RPMI7951 (cell line): ENCODE measurements at regions not wholly inside any gene's neighbourhood (a gene's known extent, or its start where the extent isn't known, plus 50 kb on each side); places are given as distances from the start of the nearest gene placed in this dataset.
"Not testable (repeated sequence)": the region's sequence is repeated elsewhere in the genome, so short reads cannot be mapped to it uniquely, and the experiment has no call there.

Source experiments
- DNase-seq: peaks from one replicate; pipeline ENCODE4 v3.0.0-alpha.2; 2012; ENCODE audit warnings: low read depth

DNA sequence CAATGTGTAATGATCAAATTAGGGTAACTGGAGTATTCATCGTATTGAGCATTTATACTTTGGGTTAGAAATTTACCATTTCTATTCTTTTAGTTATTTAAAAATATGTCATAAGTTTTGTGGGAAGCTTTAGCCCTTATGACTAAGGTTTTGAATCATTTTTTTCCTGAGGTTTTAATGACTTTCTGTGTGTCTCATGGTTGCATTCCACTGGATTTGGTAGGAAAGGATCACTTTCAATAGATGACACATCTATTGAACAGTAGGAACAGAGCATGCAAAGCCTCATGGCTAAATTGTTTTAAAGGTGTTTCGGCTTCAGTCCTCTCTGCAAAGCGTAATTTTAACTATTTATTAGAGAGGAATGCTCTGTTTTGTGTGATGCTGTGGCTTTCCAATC is 512.4 kb upstream of the CHD1 start:
- DNase-seq, result no peak

- no peak for DNase-seq
Observed at GRCh38 chr5:99438619-99439018, 509.8 kb upstream of the CHD1 start.

DNA sequence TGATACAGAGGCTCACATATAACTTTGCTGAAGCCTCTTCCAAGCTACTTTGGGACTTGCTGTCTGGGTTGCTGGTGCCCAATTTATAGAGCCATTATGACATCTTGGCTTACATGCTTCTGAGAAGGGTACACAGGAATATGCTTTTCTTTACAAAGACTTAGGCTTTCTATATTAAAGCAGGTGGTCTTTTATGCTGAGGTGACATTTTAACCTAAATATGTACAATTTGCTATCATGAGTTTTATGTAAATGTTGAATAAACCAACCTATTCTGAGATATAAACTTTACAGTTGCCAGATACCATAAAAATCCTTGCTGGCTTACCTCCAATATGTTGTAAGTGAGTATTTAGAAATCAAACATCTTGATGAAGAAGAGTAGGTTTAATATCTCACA is 509.2 kb upstream of the CHD1 start:
- DNase-seq, result no peak

DNA sequence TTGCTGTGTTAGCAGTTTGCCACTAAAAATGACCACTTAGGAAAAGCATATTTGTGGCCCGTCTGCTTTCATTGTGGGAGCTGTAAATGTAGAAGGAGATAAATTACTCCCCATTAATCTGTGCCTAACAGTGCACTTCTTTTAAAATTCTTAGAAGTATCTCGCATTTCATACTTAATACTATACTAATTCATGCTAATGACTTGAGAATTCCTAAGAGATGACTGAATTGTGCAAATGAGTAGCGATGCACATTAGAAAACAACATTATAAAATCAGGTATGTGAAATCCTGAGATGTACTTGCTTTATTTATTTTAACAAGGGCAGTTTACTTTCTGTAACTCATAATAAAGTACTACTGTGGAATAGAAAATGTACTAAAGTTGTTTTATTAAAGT is 494.6 kb upstream of the CHD1 start:
- not testable (repeated sequence) for DNase-seq

- DNase-seq, result not testable (repeated sequence)
Observed at GRCh38 chr5:99418640-99419039, 489.8 kb upstream of the CHD1 start.

DNA sequence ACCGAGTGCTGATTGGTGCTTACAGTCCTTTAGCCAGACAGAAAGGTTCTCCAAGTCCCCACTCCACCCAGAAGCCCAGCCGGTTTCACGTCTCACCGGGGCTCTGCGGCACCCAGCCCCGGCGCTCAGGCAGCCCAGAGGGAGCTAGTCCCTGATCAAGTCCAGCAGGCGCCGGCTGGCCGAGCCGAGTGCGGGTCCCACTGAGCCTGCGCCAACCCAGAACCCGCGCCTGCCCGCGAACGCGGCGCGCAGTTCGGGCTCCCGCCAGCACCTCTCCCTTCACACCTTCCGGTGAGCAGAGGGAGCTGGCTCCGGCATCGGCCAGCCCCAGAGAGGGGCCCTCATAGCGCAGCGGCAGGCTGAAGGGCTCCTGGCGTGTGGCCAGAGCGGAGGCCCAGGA is 481.6 kb upstream of the CHD1 start:
- DNase-seq, result not testable (repeated sequence)

DNA sequence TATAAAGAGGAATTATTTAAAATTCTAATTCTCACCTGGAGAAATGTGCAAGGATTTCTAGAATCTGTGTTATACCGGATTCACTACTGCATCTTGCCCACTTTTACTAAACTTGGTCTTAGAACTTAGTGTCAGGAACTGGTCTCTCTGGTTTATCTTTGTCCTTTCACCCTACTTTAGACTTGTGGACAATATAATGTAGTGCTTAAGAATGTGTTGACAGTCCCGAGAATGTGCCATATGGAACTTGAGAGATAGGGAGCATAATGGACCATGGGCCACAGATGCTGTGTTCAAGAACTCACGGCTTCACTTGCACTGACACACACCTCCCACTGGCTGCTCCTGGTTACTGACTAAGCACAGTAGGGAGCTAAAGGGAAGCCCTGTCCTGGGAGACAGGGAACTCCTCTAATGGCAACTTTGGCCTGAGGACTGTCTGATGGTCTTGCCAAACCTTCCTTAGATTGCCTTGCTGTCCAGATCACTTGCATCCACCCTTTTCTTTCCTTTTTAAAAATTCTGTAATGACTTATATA is 476.0 kb upstream of the CHD1 start:
- not testable (repeated sequence) for DNase-seq

DNA sequence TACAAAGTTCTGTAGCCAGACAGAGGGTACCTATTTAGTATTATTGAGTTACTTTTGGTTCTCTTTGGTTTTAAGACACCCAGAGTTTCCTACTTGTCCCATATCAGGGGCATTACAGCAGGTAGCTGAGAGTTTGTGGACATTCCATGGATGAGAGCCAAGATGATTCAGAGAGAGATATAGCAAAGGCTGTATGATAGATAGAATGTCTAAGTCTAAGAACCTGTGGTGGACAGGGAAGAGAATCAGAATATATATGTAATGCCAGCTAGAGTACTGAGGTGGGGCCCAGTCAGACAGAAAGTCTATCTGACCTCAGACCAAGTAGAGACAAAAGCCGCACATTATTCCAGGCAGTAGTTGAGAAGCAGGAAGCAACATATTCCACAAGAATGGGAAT is 471.8 kb upstream of the CHD1 start:
- not testable (repeated sequence) for DNase-seq

DNA sequence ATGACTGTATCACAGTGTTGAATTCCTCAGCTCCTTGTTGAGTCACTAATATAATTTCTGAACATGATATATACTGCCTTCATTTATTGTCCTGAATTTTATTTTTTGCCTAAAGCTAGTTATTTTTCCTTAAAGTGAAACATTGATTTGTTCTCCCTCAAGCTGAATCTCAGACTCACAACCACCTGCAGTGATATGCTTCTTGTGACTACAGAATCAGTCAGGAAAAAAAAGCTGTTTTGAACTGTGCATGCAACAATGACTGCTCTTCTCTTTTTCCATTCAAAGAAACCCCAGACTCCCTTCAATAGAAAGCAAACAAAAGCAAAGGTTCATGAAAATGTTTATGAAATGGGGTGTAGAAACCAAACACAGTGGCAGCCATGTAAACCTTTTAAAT is 470.2 kb upstream of the CHD1 start:
- DNase-seq, result no peak

- no peak for DNase-seq
Observed at GRCh38 chr5:99386406-99387077, 457.7 kb upstream of the CHD1 start.

DNA sequence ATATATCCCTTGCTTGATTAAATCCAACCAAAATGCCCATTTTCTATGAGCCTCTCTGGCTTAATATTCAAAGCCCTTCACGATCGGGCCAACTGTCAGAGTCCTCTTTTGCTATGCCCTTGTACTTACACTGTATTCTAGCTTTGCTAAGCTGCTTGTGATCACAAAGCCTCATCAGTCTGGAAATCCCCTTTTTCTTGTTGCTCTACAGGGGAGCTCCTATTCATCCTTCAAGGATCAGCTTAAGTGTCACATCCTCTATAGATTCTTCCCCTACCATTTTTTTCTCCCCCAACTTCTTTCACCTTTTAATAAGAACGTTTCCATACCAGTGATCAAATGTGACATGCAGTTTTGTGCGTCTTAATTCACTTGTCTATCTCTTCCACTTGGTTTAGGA is 450.4 kb upstream of the CHD1 start:
- no peak for DNase-seq

DNA sequence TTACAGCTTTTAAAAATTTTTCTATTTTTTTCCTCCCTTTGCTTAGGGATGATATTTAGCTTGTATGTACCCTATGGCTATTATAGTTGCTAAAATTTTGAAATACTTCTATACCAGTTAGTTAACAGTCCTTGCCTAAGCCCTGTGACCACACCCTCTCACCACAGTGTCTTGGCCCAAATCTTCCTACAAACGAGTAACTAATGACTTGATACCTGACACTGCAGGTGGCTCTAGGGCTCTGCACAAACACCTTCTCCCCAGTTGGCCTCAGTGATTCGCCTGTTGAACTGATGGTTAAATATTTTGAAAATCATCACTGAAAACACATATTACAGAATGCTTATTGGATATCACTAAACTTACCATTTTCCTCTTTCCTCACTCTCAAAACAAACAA is 449.6 kb upstream of the CHD1 start:
- no peak for DNase-seq

DNA sequence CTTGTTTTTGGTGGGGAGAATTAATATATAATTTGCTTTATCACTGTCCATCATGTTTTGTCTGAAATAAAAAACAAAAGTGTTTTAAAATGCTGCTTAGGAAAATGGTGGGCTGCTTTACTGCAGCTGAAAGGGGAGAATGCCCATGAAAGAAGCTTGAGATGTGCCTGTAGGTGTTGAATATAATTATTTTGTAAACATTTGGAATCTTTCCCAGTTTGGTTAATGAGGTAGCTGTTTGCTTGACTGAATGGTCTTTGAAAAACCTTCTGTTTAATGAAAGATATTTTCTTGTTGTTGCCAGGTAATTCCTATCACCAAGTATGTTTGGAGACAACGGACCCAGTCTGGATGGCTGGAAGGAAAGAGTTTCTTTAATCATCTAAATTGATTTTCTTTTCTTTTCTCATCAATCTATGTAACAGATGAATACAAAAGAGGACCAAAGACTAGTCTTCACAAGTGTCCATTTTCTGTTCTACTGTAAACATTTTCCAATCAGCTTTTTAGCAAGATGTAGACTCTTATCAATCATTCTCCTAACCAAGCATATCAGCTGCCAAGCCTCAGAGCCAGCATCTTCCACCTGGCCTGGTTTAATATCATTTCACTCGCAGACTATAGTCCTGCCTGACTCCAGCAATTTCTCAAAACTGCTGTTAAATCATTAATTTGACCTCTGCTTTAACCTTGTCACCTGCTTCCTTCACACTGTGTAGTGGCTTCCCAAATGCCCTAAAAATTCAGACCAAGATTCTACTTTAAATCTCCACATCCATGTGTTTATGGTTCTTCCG is 441.2 kb upstream of the CHD1 start:
- DNase-seq, result no peak

GRCh38 chr5:99368726-99369125 is 439.9 kb upstream of the CHD1 start:
- no peak for DNase-seq

DNA sequence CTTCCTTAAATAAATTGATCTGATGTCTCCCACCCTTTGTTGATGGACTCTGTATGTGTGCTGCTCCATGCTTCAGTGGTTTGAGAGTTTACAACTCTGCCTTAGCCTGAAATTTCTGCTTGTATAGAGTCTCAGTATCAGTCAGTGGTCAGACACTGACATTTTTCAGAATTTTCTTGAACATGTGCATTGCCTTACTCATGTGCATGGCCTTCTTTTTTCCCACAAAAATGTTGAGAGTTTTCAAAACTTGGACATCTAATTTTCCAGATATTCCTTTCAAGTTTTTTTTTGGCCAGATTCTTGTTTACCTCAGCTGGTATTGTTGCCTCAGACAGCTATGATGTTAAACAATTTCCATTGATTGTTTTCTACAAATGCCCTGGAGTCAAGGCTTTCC is 427.1 kb upstream of the CHD1 start:
- DNase-seq, result no peak

DNA sequence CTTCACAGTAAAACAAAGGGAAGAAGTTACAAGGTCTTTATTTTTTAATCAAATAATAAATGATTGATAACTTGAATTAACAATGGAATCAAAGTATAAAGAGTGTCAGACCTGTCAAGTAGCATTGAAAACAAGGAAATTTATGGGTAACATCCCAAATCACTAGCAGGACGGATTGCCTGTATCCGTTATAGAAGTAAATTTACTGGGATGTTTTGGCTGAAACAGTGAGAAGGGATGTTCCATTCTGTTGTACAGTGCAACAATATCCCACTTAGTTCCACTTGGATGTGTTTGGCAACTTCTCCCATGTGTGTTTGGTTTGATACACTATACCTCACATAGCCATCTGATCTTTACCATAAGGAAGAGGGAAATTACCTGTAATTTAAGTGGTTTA is 421.0 kb upstream of the CHD1 start:
- DNase-seq, result no peak

- no peak for DNase-seq
Observed at GRCh38 chr5:99348597-99348996, 419.8 kb upstream of the CHD1 start.

DNA sequence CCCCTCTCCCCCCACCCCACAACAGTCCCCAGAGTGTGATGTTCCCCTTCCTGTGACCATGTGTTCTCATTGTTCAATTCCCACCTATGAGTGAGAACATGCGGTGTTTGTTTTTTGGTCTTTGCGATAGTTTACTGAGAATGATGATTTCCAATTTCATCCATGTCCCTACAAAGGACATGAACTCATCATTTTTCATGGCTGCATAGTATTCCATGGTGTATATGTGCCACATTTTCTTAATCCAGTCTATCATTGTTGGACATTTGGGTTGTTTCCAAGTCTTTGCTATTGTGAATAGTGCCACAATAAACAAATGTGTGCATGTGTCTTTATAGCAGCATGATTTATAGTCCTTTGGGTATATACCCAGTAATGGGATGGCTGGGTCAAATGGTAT is 411.0 kb upstream of the CHD1 start:
- not testable (repeated sequence) for DNase-seq

GRCh38 chr5:99334936-99335335 is 406.1 kb upstream of the CHD1 start:
- DNase-seq, result no peak

- no peak for DNase-seq
Observed at GRCh38 chr5:99331061-99331460, 402.3 kb upstream of the CHD1 start.

- DNase-seq, result no peak
Observed at GRCh38 chr5:99320436-99320835, 391.6 kb upstream of the CHD1 start.

DNA sequence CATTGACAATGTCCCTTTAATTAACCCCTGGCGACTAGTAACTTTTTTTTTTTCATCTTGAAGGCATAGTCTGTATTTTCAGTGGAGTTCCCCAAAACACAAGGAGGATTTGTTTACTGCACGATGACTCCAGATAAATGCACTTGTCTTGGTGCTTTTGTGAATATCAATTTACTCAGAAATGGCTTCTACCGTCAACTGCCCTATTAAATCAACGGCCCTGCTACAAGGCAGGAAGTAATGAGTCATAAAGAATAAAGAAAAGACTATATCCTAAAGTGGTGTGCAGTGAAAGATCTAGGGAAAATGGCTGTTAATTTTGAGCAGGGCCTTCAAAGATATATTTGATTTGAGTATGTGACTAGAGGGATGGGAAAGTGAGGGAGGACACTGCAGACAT is 388.3 kb upstream of the CHD1 start:
- peak; percentile 8 for DNase-seq

DNA sequence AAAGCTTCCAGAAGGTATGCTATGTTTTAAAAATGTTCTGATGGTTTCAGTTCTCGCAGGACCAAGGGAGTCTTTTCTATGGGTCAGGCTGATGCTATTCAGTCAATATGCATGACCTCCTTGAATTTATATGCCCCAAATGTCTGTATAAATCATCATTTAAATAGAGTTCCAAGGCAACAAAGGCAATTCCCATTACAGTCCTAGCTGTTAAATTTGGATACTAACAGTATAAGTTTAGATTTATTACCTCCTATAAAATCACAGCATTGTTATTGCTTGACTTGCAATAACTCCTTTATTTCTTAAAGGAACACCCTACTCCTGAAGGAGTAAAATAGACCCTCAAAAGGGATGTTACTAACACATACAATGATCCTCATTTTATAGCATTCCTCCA is 387.7 kb upstream of the CHD1 start:
- DNase-seq, result no peak
